CD14-positive monocyte (primary cell): ENCODE measurements at regions not wholly inside any gene's neighbourhood (a gene's known extent, or its start where the extent isn't known, plus 50 kb on each side); places are given as distances from the start of the nearest gene placed in this dataset.

Source experiments
- DNase-seq, 3 donors: peaks; one replicate each; pipeline ENCODE4 v3.0.0-alpha.2; 2011 to 2022
- H2AFZ ChIP-seq: 2 replicates; pipeline ENCODE4 v1.6.0; 2012; ENCODE audit warnings: mild to moderate bottlenecking, low read depth, low read length, inconsistent platforms; ENCODE audit not compliant: insufficient read depth, poor library complexity, severe bottlenecking
- H3K27ac ChIP-seq, 2 donors: 1 replicate in 1 of 2; 2 replicates in 1 of 2; pipeline ENCODE4 v1.5.1; 2012 to 2013; ENCODE audit warnings: low read length in 2 of 2, control low read depth in 1 of 2, inconsistent platforms in 1 of 2, low read depth in 1 of 2, mild to moderate bottlenecking in 1 of 2
- H3K27me3 ChIP-seq, 2 donors: one replicate each; pipeline versions ENCODE4 v1.6.0 to v1.6.1; 2011 to 2013; ENCODE audit warnings: low read length in 2 of 2; ENCODE audit not compliant: control insufficient read depth in 2 of 2, insufficient read depth in 2 of 2
- H3K36me3 ChIP-seq, 2 donors: replicated peaks in 1 of 2; 1 replicate in 1 of 2; 2 replicates in 1 of 2; pipeline versions ENCODE4 v1.5.1 to v1.6.1; 2012 to 2013; ENCODE audit warnings: low read length in 2 of 2, control low read depth in 1 of 2, inconsistent platforms in 1 of 2, mild to moderate bottlenecking in 1 of 2; ENCODE audit not compliant: insufficient read depth in 2 of 2, control insufficient read depth in 1 of 2
- H3K4me1 ChIP-seq, 2 donors: 1 replicate in 1 of 2; 2 replicates in 1 of 2; pipeline versions ENCODE4 v1.5.1 to v1.6.1; 2012 to 2013; ENCODE audit warnings: low read length in 2 of 2, control low read depth in 1 of 2, inconsistent platforms in 1 of 2, mild to moderate bottlenecking in 1 of 2, moderate library complexity in 1 of 2; ENCODE audit not compliant: insufficient read depth in 2 of 2, control insufficient read depth in 1 of 2
- H3K4me2 ChIP-seq: replicated peaks from 2 replicates; pipeline ENCODE3; 2012; ENCODE audit warnings: low read length, moderate library complexity, mild to moderate bottlenecking; ENCODE audit not compliant: poor library complexity, severe bottlenecking; ENCODE audit errors: extremely low read depth
- H3K4me3 ChIP-seq, 3 experiments: fragments of 200-600 bp in 1 of 3; sonication (generic) in 1 of 3; replicated peaks in 1 of 3; 1 replicate in 2 of 3; 2 replicates in 1 of 3; pipeline ENCODE4 v1.5.1; 2011 to 2013; ENCODE audit warnings: low read length in 3 of 3, mild to moderate bottlenecking in 3 of 3, control low read depth in 2 of 3, low read depth in 2 of 3, inconsistent platforms in 1 of 3, moderate library complexity in 1 of 3
- H3K79me2 ChIP-seq: 2 replicates; pipeline ENCODE4 v1.6.0; 2012; ENCODE audit warnings: mild to moderate bottlenecking, control low read depth, inconsistent platforms, low read length, moderate library complexity; ENCODE audit not compliant: insufficient read depth
- H3K9ac ChIP-seq: 2 replicates; pipeline ENCODE4 v1.6.0; 2017; ENCODE audit warnings: low read length, mild to moderate bottlenecking; ENCODE audit not compliant: insufficient read depth, poor library complexity, severe bottlenecking
- H3K9me3 ChIP-seq, 2 donors: replicated peaks in 1 of 2; 1 replicate in 1 of 2; 2 replicates in 1 of 2; pipeline versions ENCODE4 v1.5.1 to v1.6.1; 2012 to 2013; ENCODE audit warnings: low read length in 2 of 2, control low read depth in 1 of 2; ENCODE audit not compliant: control insufficient read depth in 1 of 2, insufficient read depth in 1 of 2
- H4K20me1 ChIP-seq: 2 replicates; pipeline ENCODE4 v1.6.0; 2012; ENCODE audit warnings: mild to moderate bottlenecking, low read length, control low read depth, moderate library complexity; ENCODE audit not compliant: insufficient read depth
- H3K27ac Mint-ChIP-seq, 7 donors: one replicate each; pipeline ENCODE4 v1.8.0; 2020; ENCODE audit warnings: mild to moderate bottlenecking in 7 of 7, mixed read lengths in 7 of 7, moderate library complexity in 6 of 7, inconsistent platforms in 2 of 7
- H3K27me3 Mint-ChIP-seq, 3 donors: one replicate each; pipeline ENCODE4 v1.8.0; 2021 to 2022; ENCODE audit warnings: low read depth in 3 of 3, mild to moderate bottlenecking in 3 of 3, mixed read lengths in 3 of 3, moderate library complexity in 3 of 3, inconsistent platforms in 1 of 3
- H3K36me3 Mint-ChIP-seq, 2 donors: one replicate each; pipeline ENCODE4 v1.8.0; 2020; ENCODE audit warnings: mixed read lengths in 2 of 2, inconsistent platforms in 1 of 2, mild to moderate bottlenecking in 1 of 2
- H3K4me1 Mint-ChIP-seq: one replicate; pipeline ENCODE4 v1.8.0; 2020; ENCODE audit warnings: mild to moderate bottlenecking, mixed read lengths
- H3K4me3 Mint-ChIP-seq, 2 donors: one replicate each; pipeline ENCODE4 v1.8.0; 2020; ENCODE audit warnings: mild to moderate bottlenecking in 2 of 2, mixed read lengths in 2 of 2, moderate library complexity in 1 of 2
- H3K9me3 Mint-ChIP-seq, 7 donors: one replicate each; pipeline ENCODE4 v1.8.0; 2020 to 2022; ENCODE audit warnings: mixed read lengths in 7 of 7, mild to moderate bottlenecking in 6 of 7, moderate library complexity in 6 of 7, inconsistent platforms in 2 of 7
- CTCF ChIP-seq: fragments of 200-600 bp; IDR thresholded peaks from one replicate; pipeline ENCODE4 v1.8.0; 2022; ENCODE audit warnings: antibody characterized with exemption, mild to moderate bottlenecking
- WGBS: methylation state at CpG from one replicate; pipeline ENCODE4 v1.1.5; 2013; ENCODE audit warnings: missing lambda C conversion rate; ENCODE audit not compliant: insufficient coverage; 5-methylcytosine and 5-hydroxymethylcytosine counted together
- intact Hi-C, 2 donors: fragments of 100-400 bp; cut with micrococcal nuclease; formaldehyde crosslinking; loops; one replicate each; pipeline versions ENCODE4 v1.15.0 to v1.15.1; 2023

DNA sequence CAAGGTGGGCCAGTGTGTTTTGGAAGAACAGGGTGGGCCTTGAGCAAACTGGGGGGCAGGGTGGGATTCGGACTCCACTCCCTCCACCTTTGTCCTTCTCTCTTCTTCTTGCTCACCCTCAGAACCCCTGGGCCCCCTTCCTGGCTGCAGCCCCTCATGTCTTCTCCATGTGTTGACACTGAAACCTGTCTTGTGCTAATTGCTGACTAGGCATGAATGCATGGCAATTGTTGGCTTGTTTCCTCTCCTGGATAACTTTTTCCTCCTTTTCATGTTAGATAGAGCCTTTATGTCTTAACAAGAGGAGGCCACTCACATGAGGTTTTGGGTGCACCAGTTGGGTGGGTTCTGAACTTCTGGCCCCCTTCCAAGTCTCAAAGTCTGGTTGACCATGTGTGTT lies 181.6 kb upstream of the MKI67 start:
- Histone ChIP-seq H3K4me3 (no peak overlapping the region), H3K4me1 (no peaks in the 10 kb centered on the region), H2AFZ (no peak overlapping the region), H4K20me1 (no peaks in the 10 kb centered on the region), H3K4me2 (no peak overlapping the region), H3K9ac (no peak overlapping the region), H3K27me3 (no peaks in the 10 kb centered on the region), H3K79me2 (no peaks in the 10 kb centered on the region), H3K27ac (no peak overlapping the region), H3K36me3 (no peaks in the 10 kb centered on the region), H3K9me3 (no peaks in the 10 kb centered on the region)
- Mint-ChIP-seq H3K4me1 (no peaks in the 10 kb centered on the region), H3K4me3 (no peak overlapping the region), H3K27me3 (peaks cover 0 to 3% (median 2%) of the 10 kb centered on the region in 3 donors), H3K27ac (no peak overlapping the region), H3K36me3 (no peaks in the 10 kb centered on the region), H3K9me3 (peaks cover 0 to 5% (median 2%) of the 10 kb centered on the region in 7 donors)
- no peak for DNase-seq
- intact Hi-C loops, result no loop called here
- WGBS, result no CpG with 5 or more reads among the region's 1 CpG
- TF ChIP-seq CTCF, result no peak

DNA sequence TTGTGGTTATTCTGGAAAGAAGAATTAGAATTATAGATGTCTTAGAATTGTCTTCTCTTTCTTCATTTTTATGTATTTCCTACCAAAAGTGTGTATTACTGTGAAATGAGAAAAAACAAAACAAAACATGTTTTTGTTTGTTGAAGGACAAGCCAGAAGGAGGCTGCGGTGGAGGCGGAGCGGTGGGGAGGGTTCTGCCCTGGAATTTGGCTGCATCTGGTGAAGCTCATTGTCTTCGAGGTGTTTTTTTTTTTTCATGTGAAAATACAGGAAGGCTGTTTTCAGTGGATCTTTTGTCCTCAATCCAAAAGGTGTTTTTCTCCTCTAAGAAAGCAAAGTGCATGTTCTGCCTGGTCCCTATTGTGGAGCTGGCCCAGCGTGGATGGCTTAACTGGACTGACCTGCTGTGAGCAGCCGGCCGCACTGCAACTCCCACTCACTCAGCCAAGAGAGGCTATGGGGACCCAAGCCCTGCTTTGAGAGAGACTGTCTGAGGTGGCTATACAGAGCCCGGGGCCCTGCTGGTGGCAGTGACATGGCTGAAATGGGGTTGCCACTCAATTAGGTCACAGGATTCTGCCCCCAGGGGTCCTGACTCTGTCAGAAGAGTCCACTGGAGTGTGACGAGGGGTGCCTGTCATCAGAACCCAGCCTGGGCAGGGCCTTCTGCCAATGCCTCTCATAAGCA lies 184.9 kb upstream of the MKI67 start:
- no peak for DNase-seq
- no peak overlapping the region for H3K27ac Mint-ChIP-seq
- WGBS, result 94% methylated on average over 8 of the region's 9 CpGs
- no peak overlapping the region for H3K9ac ChIP-seq
- no peaks in the 10 kb centered on the region for H3K36me3 ChIP-seq
- no peak overlapping the region for H2AFZ ChIP-seq
- intact Hi-C loops, result no loop called here
- H3K4me1 ChIP-seq, result no peaks in the 10 kb centered on the region
- H3K36me3 Mint-ChIP-seq, result no peaks in the 10 kb centered on the region
- no peak overlapping the region for H3K4me3 Mint-ChIP-seq
- H4K20me1 ChIP-seq, result no peaks in the 10 kb centered on the region
- no peak overlapping the region for H3K4me2 ChIP-seq
- H3K27ac ChIP-seq, result no peak overlapping the region
- no peak overlapping the region for H3K4me3 ChIP-seq
- H3K9me3 Mint-ChIP-seq, result no peaks in the 10 kb centered on the region
- TF ChIP-seq CTCF, result no peak
- no peaks in the 10 kb centered on the region for H3K9me3 ChIP-seq
- peaks cover 0 to 2% (median 2%) of the 10 kb centered on the region in 3 donors for H3K27me3 Mint-ChIP-seq
- H3K27me3 ChIP-seq, result no peaks in the 10 kb centered on the region
- H3K4me1 Mint-ChIP-seq, result no peaks in the 10 kb centered on the region
- no peaks in the 10 kb centered on the region for H3K79me2 ChIP-seq
